H9 (cell line): ENCODE measurements at regions not wholly inside any gene's neighbourhood (a gene's known extent, or its start where the extent isn't known, plus 50 kb on each side); places are given as distances from the start of the nearest gene placed in this dataset.

Experiments used
- DNase-seq: peaks from one replicate; pipeline ENCODE4 v3.0.0-alpha.2; 2017
- H2AFZ ChIP-seq: one replicate; pipeline ENCODE4 v1.6.1; 2013; ENCODE audit warnings: mild to moderate bottlenecking, low read length, control low read depth, moderate library complexity
- H2AK5ac ChIP-seq: 2 replicates; pipeline ENCODE4 v1.6.1; 2013; ENCODE audit warnings: low read length, control low read depth, mixed read lengths; ENCODE audit not compliant: insufficient read length
- H2BK120ac ChIP-seq: one replicate; pipeline ENCODE4 v1.6.1; 2013; ENCODE audit warnings: low read depth, mild to moderate bottlenecking, low read length, control low read depth, inconsistent platforms; ENCODE audit not compliant: poor library complexity, severe bottlenecking
- H2BK12ac ChIP-seq: 2 replicates; pipeline ENCODE4 v1.6.1; 2013; ENCODE audit warnings: low read length, control low read depth, mixed read lengths, low read depth; ENCODE audit not compliant: insufficient read length
- H2BK15ac ChIP-seq: 2 replicates; pipeline ENCODE4 v1.6.1; 2013; ENCODE audit warnings: low read depth, low read length, control low read depth
- H2BK20ac ChIP-seq: one replicate; pipeline ENCODE4 v1.6.1; 2013; ENCODE audit warnings: low read depth, mild to moderate bottlenecking, low read length, control low read depth, inconsistent platforms; ENCODE audit not compliant: poor library complexity, severe bottlenecking
- H2BK5ac ChIP-seq: 2 replicates; pipeline ENCODE4 v1.6.1; 2013; ENCODE audit warnings: low read length, control low read depth, mixed read lengths; ENCODE audit not compliant: insufficient read length
- H3K14ac ChIP-seq: 2 replicates; pipeline ENCODE4 v1.6.1; 2013; ENCODE audit warnings: low read length, control low read depth; ENCODE audit not compliant: insufficient read depth
- H3K18ac ChIP-seq: 2 replicates; pipeline ENCODE4 v1.6.1; 2013; ENCODE audit warnings: low read depth, mild to moderate bottlenecking, mixed read lengths, low read length, control low read depth; ENCODE audit not compliant: insufficient read length
- H3K23ac ChIP-seq: 2 replicates; pipeline ENCODE4 v1.6.1; 2013; ENCODE audit warnings: low read length, control low read depth, mixed read lengths, low read depth; ENCODE audit not compliant: insufficient read length
- H3K23me2 ChIP-seq: 2 replicates; pipeline ENCODE4 v1.6.1; 2013; ENCODE audit warnings: low read depth, mild to moderate bottlenecking, mixed read lengths, low read length, control low read depth; ENCODE audit not compliant: insufficient read length, poor library complexity, severe bottlenecking
- H3K27ac ChIP-seq: 2 replicates; pipeline ENCODE4 v1.5.1; 2013; ENCODE audit warnings: low read length, control low read depth, mixed read lengths, low read depth; ENCODE audit not compliant: insufficient read length
- H3K27me3 ChIP-seq: 2 replicates; pipeline ENCODE4 v1.6.1; 2013; ENCODE audit warnings: low read length, control low read depth, inconsistent platforms; ENCODE audit not compliant: insufficient read depth
- H3K4ac ChIP-seq: 2 replicates; pipeline ENCODE4 v1.6.1; 2013; ENCODE audit warnings: low read depth, mild to moderate bottlenecking, control low read depth, inconsistent platforms, low read length, moderate library complexity
- H3K4me1 ChIP-seq: 2 replicates; pipeline ENCODE4 v1.6.1; 2013; ENCODE audit warnings: low read length, control low read depth, inconsistent platforms; ENCODE audit not compliant: insufficient read depth
- H3K4me2 ChIP-seq: 2 replicates; pipeline ENCODE4 v1.6.1; 2013; ENCODE audit warnings: low read length, control low read depth, mixed read lengths; ENCODE audit not compliant: insufficient read length, insufficient read depth
- H3K56ac ChIP-seq: 2 replicates; pipeline ENCODE4 v1.6.1; 2013; ENCODE audit warnings: low read depth, mild to moderate bottlenecking, mixed read lengths, low read length, control low read depth; ENCODE audit not compliant: insufficient read length
- H3K79me1 ChIP-seq: 2 replicates; pipeline ENCODE4 v1.6.1; 2013; ENCODE audit warnings: low read depth, mild to moderate bottlenecking, moderate library complexity, low read length, control low read depth, inconsistent platforms; ENCODE audit not compliant: insufficient read depth, poor library complexity, severe bottlenecking
- H3K79me2 ChIP-seq: 2 replicates; pipeline ENCODE4 v1.6.1; 2013; ENCODE audit warnings: low read length, control low read depth, inconsistent platforms; ENCODE audit not compliant: insufficient read depth
- H3K9ac ChIP-seq: 2 replicates; pipeline ENCODE4 v1.6.1; 2013; ENCODE audit warnings: low read length, control low read depth, mixed read lengths; ENCODE audit not compliant: insufficient read length; ENCODE audit errors: extremely low read depth
- H3K9me3 ChIP-seq: one replicate; pipeline ENCODE4 v1.6.1; 2013; ENCODE audit warnings: low read depth, low read length, inconsistent platforms; ENCODE audit not compliant: control insufficient read depth
- H3T11ph ChIP-seq: one replicate; pipeline ENCODE4 v1.6.1; 2013; ENCODE audit warnings: mild to moderate bottlenecking, low read length, control low read depth, inconsistent platforms
- H4K20me1 ChIP-seq: one replicate; pipeline ENCODE4 v1.6.1; 2013; ENCODE audit not compliant: control insufficient read depth, insufficient read length, insufficient read depth
- H4K5ac ChIP-seq: 2 replicates; pipeline ENCODE4 v1.6.1; 2013; ENCODE audit warnings: low read depth, mild to moderate bottlenecking, mixed read lengths, low read length, control low read depth; ENCODE audit not compliant: insufficient read length
- H4K8ac ChIP-seq: replicated peaks from 2 replicates; pipeline ENCODE4 v1.6.1; 2013; ENCODE audit warnings: low read length, control low read depth, mixed read lengths, low read depth; ENCODE audit not compliant: insufficient read length
- H4K91ac ChIP-seq: 2 replicates; pipeline ENCODE4 v1.6.1; 2013; ENCODE audit warnings: low read depth, mild to moderate bottlenecking, moderate library complexity, mixed read lengths, low read length, control low read depth; ENCODE audit not compliant: insufficient read length
- H3K27ac Mint-ChIP-seq, 3 experiments: 2 replicates in 2 of 3; 3 replicates in 1 of 3; pipeline ENCODE4 v1.8.0; 2020 to 2021; ENCODE audit warnings: mixed read lengths in 3 of 3, mild to moderate bottlenecking in 1 of 3, moderate library complexity in 1 of 3
- H3K27me3 Mint-ChIP-seq: 2 replicates; pipeline ENCODE4 v1.8.0; 2021; ENCODE audit warnings: low read depth, mild to moderate bottlenecking, moderate library complexity, mixed read lengths
- H3K36me3 Mint-ChIP-seq, 3 experiments: 2 replicates in 2 of 3; 3 replicates in 1 of 3; pipeline ENCODE4 v1.8.0; 2020 to 2021; ENCODE audit warnings: low read depth in 3 of 3, mixed read lengths in 3 of 3; ENCODE audit not compliant: insufficient read depth in 1 of 3
- H3K4me1 Mint-ChIP-seq, 2 experiments: 2 replicates each; pipeline ENCODE4 v1.8.0; 2020; ENCODE audit warnings: mixed read lengths in 2 of 2
- H3K4me3 Mint-ChIP-seq, 2 experiments: 2 replicates in 1 of 2; 3 replicates in 1 of 2; pipeline ENCODE4 v1.8.0; 2020 to 2021; ENCODE audit warnings: mild to moderate bottlenecking in 2 of 2, mixed read lengths in 2 of 2, moderate library complexity in 1 of 2
- H3K9me3 Mint-ChIP-seq, 2 experiments: 2 replicates in 1 of 2; 3 replicates in 1 of 2; pipeline ENCODE4 v1.8.0; 2020; ENCODE audit warnings: mild to moderate bottlenecking in 2 of 2, mixed read lengths in 2 of 2, moderate library complexity in 1 of 2
- CTCF ChIP-seq: fragments of 200-600 bp; sonication (generic); conservative IDR thresholded peaks from 3 replicates; pipeline ENCODE4 v1.8.0; 2021; ENCODE audit warnings: antibody characterized with exemption, mild to moderate bottlenecking
- WGBS: extraction: QIAGEN DNeasy Blood & Tissue Kit; methylation state at CpG from one replicate; pipeline ENCODE4 v1.1.7; 2013; ENCODE audit warnings: missing lambda C conversion rate, low lambda C conversion rate, mixed read lengths; ENCODE audit not compliant: insufficient read length; ENCODE audit errors: extremely low coverage; 5-methylcytosine and 5-hydroxymethylcytosine counted together

- Histone ChIP-seq H4K5ac (no peak overlapping the region), H3K4ac (no peak overlapping the region), H3K23ac (no peak overlapping the region), H3K9ac (no peak overlapping the region), H2BK5ac (no peak overlapping the region), H3K23me2 (no peaks in the 10 kb centered on the region), H2AFZ (no peak overlapping the region), H3K27me3 (no peaks in the 10 kb centered on the region), H2BK12ac (no peak overlapping the region), H3K4me1 (no peaks in the 10 kb centered on the region), H3K27ac (no peak overlapping the region), H2BK20ac (no peak overlapping the region), H3K9me3 (no peaks in the 10 kb centered on the region), H3K18ac (no peak overlapping the region), H4K8ac (no peak overlapping the region), H3K79me2 (no peaks in the 10 kb centered on the region), H3K4me2 (no peak overlapping the region), H2BK15ac (no peak overlapping the region), H4K91ac (no peak overlapping the region), H2BK120ac (no peak overlapping the region), H2AK5ac (no peak overlapping the region), H3K79me1 (no peaks in the 10 kb centered on the region), H3T11ph (no peak overlapping the region), H3K14ac (no peak overlapping the region), H3K56ac (no peak overlapping the region), H4K20me1 (no peaks in the 10 kb centered on the region)
- no CpG with 5 or more reads among the region's 3 CpGs for WGBS
- peaks cover 6% of the 10 kb centered on the region; the same call in 1 of the 2 replicates for H3K27me3 Mint-ChIP-seq
- no peak overlapping the region for H3K27ac Mint-ChIP-seq
- no peak for TF ChIP-seq CTCF
- peaks cover 0 to 2% (median 0%) of the 10 kb centered on the region in 3 experiments; a peak in 1 of 7 replicates for H3K36me3 Mint-ChIP-seq
- H3K4me1 Mint-ChIP-seq, result peaks cover 19 to 25% of the 10 kb centered on the region in 2 experiments
- DNase-seq, result no peak
- H3K4me3 Mint-ChIP-seq, result no peak overlapping the region
- no peaks in the 10 kb centered on the region; a peak in 2 of 5 replicates for H3K9me3 Mint-ChIP-seq
Observed at GRCh38 chr17:71084838-71085237, 915.5 kb downstream of the KCNJ2 start.
